ENCODE measurements at regions not wholly inside any gene's neighbourhood (a gene's known extent, or its start where the extent isn't known, plus 50 kb on each side); places are given as distances from the start of the nearest gene placed in this dataset.

- no peak for TF ChIP-seq EZH2 (IDR thresholded peaks at IDR 0.05; ENCODE audit: low read depth)
- TF ChIP-seq CTCF (conservative IDR thresholded peaks at IDR 0.05) = no peak
Measured at GRCh38 chr14:34038358-34039057, 87.6 kb upstream of the EGLN3 start.
